Glomerular endothelial cell (primary cell): ENCODE measurements at regions not wholly inside any gene's neighbourhood (a gene's known extent, or its start where the extent isn't known, plus 50 kb on each side); places are given as distances from the start of the nearest gene placed in this dataset.
"Not testable (repeated sequence)": the region's sequence is repeated elsewhere in the genome, so short reads cannot be mapped to it uniquely, and the experiment has no call there.

ENCODE experiments used
- DNase-seq: peaks from one replicate; pipeline ENCODE4 v3.0.0-alpha.2; 2011; ENCODE audit warnings: low read depth, low spot score; ENCODE audit errors: extremely low read depth

- DNase-seq, result no peak
Observed at GRCh38 chr16:85515830-85516397, 97.2 kb upstream of the GSE1 start.

- DNase-seq, result no peak
Observed at GRCh38 chr16:85517154-85517553, 96.0 kb upstream of the GSE1 start.

GRCh38 chr16:85517563-85518179 lies 95.5 kb upstream of the GSE1 start:
- DNase-seq, result no peak

GRCh38 chr16:85518398-85519049 lies 94.6 kb upstream of the GSE1 start:
- DNase-seq, result no peak

- DNase-seq, result not testable (repeated sequence)
Observed at GRCh38 chr16:85519050-85519440, 94.1 kb upstream of the GSE1 start.

GRCh38 chr16:85519540-85520231 lies 93.4 kb upstream of the GSE1 start:
- no peak for DNase-seq

GRCh38 chr16:85520853-85521521 lies 92.1 kb upstream of the GSE1 start:
- DNase-seq, result no peak

GRCh38 chr16:85521552-85522307 lies 91.4 kb upstream of the GSE1 start:
- DNase-seq, result no peak

- no peak for DNase-seq
Observed at GRCh38 chr16:85522308-85522841, 90.7 kb upstream of the GSE1 start.

- no peak for DNase-seq
Observed at GRCh38 chr16:85522842-85523601, 90.1 kb upstream of the GSE1 start.

- DNase-seq, result no peak
Observed at GRCh38 chr16:85523602-85524364, 89.3 kb upstream of the GSE1 start.

- DNase-seq, result no peak
Observed at GRCh38 chr16:85524365-85524629, 88.8 kb upstream of the GSE1 start.

GRCh38 chr16:85524630-85525419 lies 88.3 kb upstream of the GSE1 start:
- no peak for DNase-seq

- DNase-seq, result no peak
Observed at GRCh38 chr16:85525420-85526184, 87.5 kb upstream of the GSE1 start.

- no peak for DNase-seq
Observed at GRCh38 chr16:85526185-85526974, 86.7 kb upstream of the GSE1 start.

- no peak for DNase-seq
Observed at GRCh38 chr16:85527042-85527766, 85.9 kb upstream of the GSE1 start.
